CD4-positive, CD25-positive, alpha-beta regulatory T cell (primary cell): ENCODE measurements at regions not wholly inside any gene's neighbourhood (a gene's known extent, or its start where the extent isn't known, plus 50 kb on each side); places are given as distances from the start of the nearest gene placed in this dataset.

Experiments
- ATAC-seq, 2 donors: fragments of 150-1000 bp; cut with Tn5 transposase; one replicate each; pipeline ENCODE4 v1.10.0; 2021; ENCODE audit warnings: low read depth in 2 of 2, moderate number of reproducible peaks in 2 of 2, moderate library complexity in 1 of 2
- DNase-seq, 3 donors: peaks; one replicate each; pipeline versions ENCODE4 v3.0.0 to v3.0.0-alpha.2; 2012 to 2022; ENCODE audit warnings: mixed read lengths in 1 of 3
- H3K27ac ChIP-seq: one replicate; pipeline ENCODE4 v1.7.0; 2013; ENCODE audit warnings: mild to moderate bottlenecking, low read length; ENCODE audit not compliant: insufficient read depth, poor library complexity, severe bottlenecking
- H3K27me3 ChIP-seq: one replicate; pipeline ENCODE4 v1.7.0; 2013; ENCODE audit warnings: low read length; ENCODE audit not compliant: control insufficient read depth, insufficient read depth
- H3K36me3 ChIP-seq: one replicate; pipeline ENCODE4 v1.7.0; 2013; ENCODE audit warnings: mild to moderate bottlenecking, low read length, moderate library complexity; ENCODE audit not compliant: control insufficient read depth, insufficient read depth
- H3K4me1 ChIP-seq: 2 replicates; pipeline ENCODE4 v1.7.0; 2013; ENCODE audit warnings: mild to moderate bottlenecking, low read length; ENCODE audit not compliant: insufficient read depth, control insufficient read depth, poor library complexity, severe bottlenecking
- H3K4me3 ChIP-seq: one replicate; pipeline ENCODE4 v1.7.0; 2013; ENCODE audit warnings: low read depth, mild to moderate bottlenecking, low read length, moderate library complexity
- H3K9me3 ChIP-seq, 2 experiments: 1 replicate in 1 of 2; 2 replicates in 1 of 2; pipeline ENCODE4 v1.7.0; 2013; ENCODE audit warnings: low read length in 2 of 2, mild to moderate bottlenecking in 1 of 2, moderate library complexity in 1 of 2; ENCODE audit not compliant: control insufficient read depth in 2 of 2
- H3K27ac Mint-ChIP-seq, 3 donors: one replicate each; pipeline ENCODE4 v1.8.0; 2020 to 2022; ENCODE audit warnings: mild to moderate bottlenecking in 3 of 3, mixed read lengths in 3 of 3, moderate library complexity in 2 of 3
- H3K27me3 Mint-ChIP-seq: one replicate; pipeline ENCODE4 v1.8.0; 2022; ENCODE audit warnings: mild to moderate bottlenecking, mixed read lengths
- H3K36me3 Mint-ChIP-seq: one replicate; pipeline ENCODE4 v1.8.0; 2020; ENCODE audit warnings: mixed read lengths
- H3K4me1 Mint-ChIP-seq, 4 donors: one replicate each; pipeline ENCODE4 v1.8.0; 2020 to 2022; ENCODE audit warnings: mixed read lengths in 4 of 4, mild to moderate bottlenecking in 1 of 4
- H3K4me3 Mint-ChIP-seq, 4 donors: one replicate each; pipeline ENCODE4 v1.8.0; 2020 to 2022; ENCODE audit warnings: mild to moderate bottlenecking in 4 of 4, mixed read lengths in 4 of 4, moderate library complexity in 3 of 4
- H3K9me3 Mint-ChIP-seq, 7 donors: one replicate each; pipeline ENCODE4 v1.8.0; 2020 to 2022; ENCODE audit warnings: mixed read lengths in 7 of 7, mild to moderate bottlenecking in 3 of 7, moderate library complexity in 2 of 7

GRCh38 chr18:39602131-39602530, 2036.5 kb upstream of the CELF4 start:
- no peak for DNase-seq
- H3K9me3 ChIP-seq, result no peaks in the 10 kb centered on the region
- no peaks in the 10 kb centered on the region for H3K36me3 Mint-ChIP-seq
- ATAC-seq, result no peak
- no peaks in the 10 kb centered on the region for H3K4me1 ChIP-seq
- no peaks in the 10 kb centered on the region for H3K4me1 Mint-ChIP-seq
- no peak overlapping the region for H3K4me3 Mint-ChIP-seq
- no peaks in the 10 kb centered on the region for H3K27me3 Mint-ChIP-seq
- no peak overlapping the region for H3K4me3 ChIP-seq
- no peak overlapping the region for H3K27ac ChIP-seq
- H3K9me3 Mint-ChIP-seq, result peaks cover 0 to 10% (median 2%) of the 10 kb centered on the region in 7 donors
- no peak overlapping the region for H3K27ac Mint-ChIP-seq
- no peaks in the 10 kb centered on the region for H3K27me3 ChIP-seq
- no peaks in the 10 kb centered on the region for H3K36me3 ChIP-seq

DNA sequence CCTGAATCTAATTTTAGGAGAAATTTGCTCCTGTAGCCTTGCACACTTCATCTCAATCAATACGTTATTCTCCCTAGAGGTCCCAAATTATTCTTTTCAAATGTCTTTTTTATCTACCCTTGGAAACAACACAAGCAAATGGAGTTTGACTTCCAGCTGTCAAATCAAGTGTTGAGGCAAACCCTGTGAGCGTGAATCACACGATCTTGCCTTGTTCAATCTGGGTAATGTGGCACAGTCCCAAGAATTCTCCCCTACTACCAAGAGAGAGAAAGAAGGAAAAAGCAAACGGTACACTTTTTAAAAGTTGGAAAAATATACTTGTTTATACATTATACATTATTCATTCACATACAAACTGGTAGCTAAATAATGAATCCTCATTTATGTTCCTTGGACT, 2035.3 kb upstream of the CELF4 start:
- Mint-ChIP-seq H3K4me1 (no peaks in the 10 kb centered on the region), H3K4me3 (no peak overlapping the region), H3K27ac (no peak overlapping the region), H3K36me3 (no peaks in the 10 kb centered on the region), H3K9me3 (peaks cover 0 to 10% (median 2%) of the 10 kb centered on the region in 7 donors), H3K27me3 (no peaks in the 10 kb centered on the region)
- DNase-seq (no peak), ATAC-seq (no peak)
- H3K27ac ChIP-seq, result no peak overlapping the region
- H3K4me1 ChIP-seq, result no peaks in the 10 kb centered on the region
- no peaks in the 10 kb centered on the region for H3K9me3 ChIP-seq
- H3K36me3 ChIP-seq, result no peaks in the 10 kb centered on the region
- H3K4me3 ChIP-seq, result no peak overlapping the region
- H3K27me3 ChIP-seq, result no peaks in the 10 kb centered on the region

DNA sequence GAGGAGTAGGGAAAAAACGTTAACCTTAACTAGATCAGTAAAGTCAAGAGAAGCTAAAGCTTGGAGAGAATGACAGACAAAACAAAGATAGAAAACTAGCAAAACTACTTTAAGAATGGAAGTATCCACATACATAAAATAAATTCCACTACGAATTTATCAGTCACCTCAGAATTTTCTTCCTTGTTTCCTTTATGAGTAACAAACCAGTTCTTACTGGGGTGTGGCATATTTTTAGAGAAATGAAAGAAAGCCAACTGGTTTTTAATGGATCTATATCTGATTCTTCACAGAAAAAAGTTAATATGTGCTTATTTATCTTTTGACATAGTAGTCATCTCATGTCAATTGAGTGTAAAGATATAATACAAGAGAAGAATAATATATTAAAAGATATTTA, 2033.7 kb upstream of the CELF4 start:
- no peak overlapping the region for H3K27ac Mint-ChIP-seq
- Histone ChIP-seq H3K27ac (no peak overlapping the region), H3K9me3 (no peaks in the 10 kb centered on the region), H3K4me1 (no peaks in the 10 kb centered on the region), H3K36me3 (no peaks in the 10 kb centered on the region), H3K27me3 (no peaks in the 10 kb centered on the region), H3K4me3 (no peak overlapping the region)
- no peaks in the 10 kb centered on the region for H3K4me1 Mint-ChIP-seq
- peaks cover 0 to 14% (median 2%) of the 10 kb centered on the region in 7 donors for H3K9me3 Mint-ChIP-seq
- H3K4me3 Mint-ChIP-seq, result no peak overlapping the region
- no peaks in the 10 kb centered on the region for H3K36me3 Mint-ChIP-seq
- DNase-seq (no peak), ATAC-seq (no peak)
- H3K27me3 Mint-ChIP-seq, result no peaks in the 10 kb centered on the region

DNA sequence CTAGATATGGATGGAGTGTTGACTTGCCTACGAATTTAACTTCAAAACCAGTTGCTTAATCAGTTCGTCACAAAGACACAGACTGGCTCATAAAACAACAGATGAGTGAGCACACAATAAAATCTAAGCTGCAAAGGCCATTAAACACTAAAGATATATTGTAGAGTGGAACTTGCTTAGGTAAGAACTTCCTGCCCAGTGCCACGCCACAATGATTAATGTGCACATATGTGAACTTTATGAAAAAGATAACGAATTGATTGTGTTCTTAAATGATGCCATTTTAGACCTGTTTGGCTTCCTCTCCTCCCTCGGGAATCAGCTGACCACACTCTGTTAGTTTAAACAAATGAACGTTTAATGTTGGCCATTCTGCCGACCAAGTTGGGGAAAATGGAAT, 2031.3 kb upstream of the CELF4 start:
- H3K4me1 ChIP-seq, result no peaks in the 10 kb centered on the region
- H3K27me3 Mint-ChIP-seq, result no peaks in the 10 kb centered on the region
- H3K4me3 Mint-ChIP-seq, result no peak overlapping the region
- no peaks in the 10 kb centered on the region for H3K36me3 ChIP-seq
- no peaks in the 10 kb centered on the region for H3K4me1 Mint-ChIP-seq
- ATAC-seq (no peak), DNase-seq (no peak)
- no peak overlapping the region for H3K4me3 ChIP-seq
- no peak overlapping the region for H3K27ac ChIP-seq
- no peaks in the 10 kb centered on the region for H3K9me3 ChIP-seq
- H3K27me3 ChIP-seq, result no peaks in the 10 kb centered on the region
- H3K9me3 Mint-ChIP-seq, result peaks cover 0 to 18% (median 2%) of the 10 kb centered on the region in 7 donors
- H3K36me3 Mint-ChIP-seq, result no peaks in the 10 kb centered on the region
- H3K27ac Mint-ChIP-seq, result no peak overlapping the region

GRCh38 chr18:39596221-39596620, 2030.6 kb upstream of the CELF4 start:
- DNase-seq, result no peak
- Histone ChIP-seq H3K27me3 (no peaks in the 10 kb centered on the region), H3K36me3 (no peaks in the 10 kb centered on the region), H3K27ac (no peak overlapping the region), H3K4me1 (no peaks in the 10 kb centered on the region), H3K9me3 (no peaks in the 10 kb centered on the region), H3K4me3 (no peak overlapping the region)
- ATAC-seq, result no peak
- H3K27ac Mint-ChIP-seq, result no peak overlapping the region
- H3K36me3 Mint-ChIP-seq, result no peaks in the 10 kb centered on the region
- H3K27me3 Mint-ChIP-seq, result no peaks in the 10 kb centered on the region
- H3K4me3 Mint-ChIP-seq, result no peak overlapping the region
- peaks cover 0 to 18% (median 2%) of the 10 kb centered on the region in 7 donors for H3K9me3 Mint-ChIP-seq
- H3K4me1 Mint-ChIP-seq, result no peaks in the 10 kb centered on the region

DNA sequence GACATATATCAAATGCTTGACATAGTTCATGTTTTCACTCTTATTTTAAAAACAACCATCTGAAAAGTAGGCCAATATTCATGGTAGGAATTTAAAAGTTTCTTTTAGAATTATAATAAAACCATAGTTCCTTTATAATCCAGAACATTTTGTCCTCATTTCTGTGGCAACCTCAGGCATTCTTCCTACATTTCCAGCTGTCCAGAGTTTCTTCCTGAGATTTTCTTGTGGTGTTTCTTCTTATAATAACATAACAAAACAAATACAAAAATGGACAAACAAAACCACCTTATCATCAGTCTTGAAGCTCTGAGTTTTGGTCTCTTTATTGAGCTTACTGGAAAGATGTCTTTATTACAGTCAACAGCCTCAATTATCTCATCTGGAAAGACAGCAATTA, 2028.6 kb upstream of the CELF4 start:
- Mint-ChIP-seq H3K27me3 (no peaks in the 10 kb centered on the region), H3K4me1 (no peaks in the 10 kb centered on the region), H3K9me3 (peaks cover 0 to 18% (median 4%) of the 10 kb centered on the region in 7 donors), H3K36me3 (no peaks in the 10 kb centered on the region), H3K4me3 (no peak overlapping the region), H3K27ac (no peak overlapping the region)
- no peak for DNase-seq
- no peak for ATAC-seq
- H3K4me1 ChIP-seq, result no peaks in the 10 kb centered on the region
- no peaks in the 10 kb centered on the region for H3K36me3 ChIP-seq
- H3K9me3 ChIP-seq, result no peaks in the 10 kb centered on the region
- H3K27ac ChIP-seq, result no peak overlapping the region
- no peaks in the 10 kb centered on the region for H3K27me3 ChIP-seq
- H3K4me3 ChIP-seq, result no peak overlapping the region

DNA sequence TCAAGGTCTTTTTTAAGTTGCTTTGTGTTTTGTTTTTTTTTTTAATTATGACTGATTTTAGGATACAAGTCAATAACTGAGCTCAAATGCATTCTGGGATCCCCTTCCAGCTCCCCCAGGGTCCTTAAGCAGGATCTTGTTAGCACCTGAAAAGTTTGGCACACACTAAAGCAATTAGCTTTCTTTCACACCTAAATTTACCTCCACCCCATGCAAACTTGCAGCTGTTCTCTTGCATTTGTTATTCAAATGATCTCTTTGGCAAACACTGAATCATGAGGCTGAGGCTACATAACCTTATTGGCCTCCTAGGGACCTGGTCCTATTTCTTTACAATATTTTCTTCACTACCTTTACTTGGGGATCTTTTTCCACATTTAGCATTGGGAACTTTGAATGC, 2026.1 kb upstream of the CELF4 start:
- no peaks in the 10 kb centered on the region for H3K4me1 Mint-ChIP-seq
- ATAC-seq (no peak), DNase-seq (no peak)
- Histone ChIP-seq H3K4me3 (no peak overlapping the region), H3K27me3 (no peaks in the 10 kb centered on the region), H3K27ac (no peak overlapping the region), H3K36me3 (no peaks in the 10 kb centered on the region), H3K9me3 (no peaks in the 10 kb centered on the region), H3K4me1 (no peaks in the 10 kb centered on the region)
- H3K27ac Mint-ChIP-seq, result no peak overlapping the region
- peaks cover 0 to 13% (median 4%) of the 10 kb centered on the region in 7 donors for H3K9me3 Mint-ChIP-seq
- H3K27me3 Mint-ChIP-seq, result no peaks in the 10 kb centered on the region
- no peaks in the 10 kb centered on the region for H3K36me3 Mint-ChIP-seq
- no peak overlapping the region for H3K4me3 Mint-ChIP-seq

- Mint-ChIP-seq H3K27ac (no peak overlapping the region), H3K9me3 (peaks cover 0 to 10% (median 6%) of the 10 kb centered on the region in 7 donors), H3K36me3 (no peaks in the 10 kb centered on the region), H3K4me3 (no peak overlapping the region), H3K27me3 (no peaks in the 10 kb centered on the region), H3K4me1 (no peaks in the 10 kb centered on the region)
- no peak for ATAC-seq
- no peak for DNase-seq
- H3K27me3 ChIP-seq, result no peaks in the 10 kb centered on the region
- no peaks in the 10 kb centered on the region for H3K36me3 ChIP-seq
- H3K27ac ChIP-seq, result no peak overlapping the region
- no peaks in the 10 kb centered on the region for H3K9me3 ChIP-seq
- no peaks in the 10 kb centered on the region for H3K4me1 ChIP-seq
- no peak overlapping the region for H3K4me3 ChIP-seq
Measured at GRCh38 chr18:39589496-39589895, 2023.9 kb upstream of the CELF4 start.
